Tibial nerve (tissue), 4 donors: ENCODE measurements at regions not wholly inside any gene's neighbourhood (a gene's known extent, or its start where the extent isn't known, plus 50 kb on each side); places are given as distances from the start of the nearest gene placed in this dataset.

ENCODE experiments used
- DNase-seq, 2 donors: peaks; one replicate each; pipeline ENCODE4 v3.0.0-alpha.2; 2019; ENCODE audit warnings: low spot score in 2 of 2
- H3K27ac ChIP-seq, 4 donors: fragments of 200-600 bp; sonication (generic) in 3 of 4; one replicate each; pipeline ENCODE4 v1.5.1; 2017 to 2019; ENCODE audit warnings: mild to moderate bottlenecking in 1 of 4
- H3K27me3 ChIP-seq, 2 donors: fragments of 200-600 bp; sonication (generic) in 1 of 2; one replicate each; pipeline versions ENCODE4 v1.5.1 to v1.6.0; 2017 to 2019
- H3K36me3 ChIP-seq, 3 donors: fragments of 200-600 bp; sonication (generic); one replicate each; pipeline ENCODE4 v1.5.1; 2018 to 2019
- H3K4me1 ChIP-seq, 4 donors: fragments of 200-600 bp; sonication (generic) in 3 of 4; one replicate each; pipeline ENCODE4 v1.5.1; 2017 to 2019
- H3K4me3 ChIP-seq, 4 donors: fragments of 200-600 bp; sonication (generic) in 3 of 4; one replicate each; pipeline ENCODE4 v1.5.1; 2017 to 2019; ENCODE audit warnings: mild to moderate bottlenecking in 1 of 4, moderate library complexity in 1 of 4
- H3K9me3 ChIP-seq, 4 donors: fragments of 200-600 bp; sonication (generic) in 3 of 4; one replicate each; pipeline ENCODE4 v1.5.1; 2017 to 2019
- EP300 ChIP-seq, 2 donors: sonication (generic); formaldehyde crosslinking; IDR thresholded peaks; one replicate each; pipeline ENCODE4 v1.6.1; 2017; ENCODE audit warnings: antibody characterized with exemption in 2 of 2, mild to moderate bottlenecking in 1 of 2
- POLR2A ChIP-seq, 2 donors: fragments of 450-650 bp; IDR thresholded peaks; one replicate each; pipeline ENCODE4 v1.6.1; 2017; ENCODE audit warnings: antibody characterized with exemption in 2 of 2, mild to moderate bottlenecking in 2 of 2, moderate library complexity in 2 of 2
- WGBS, 2 donors: methylation state at CpG; one replicate each; pipeline ENCODE4 v1.1.5; 2018; 5-methylcytosine and 5-hydroxymethylcytosine counted together
- TF ChIP-seq, protein P1 (sequence below), 5 experiments: fragments of 200-600 bp in 3 of 5; fragments of 450-650 bp in 2 of 5; sonication (generic) in 3 of 5; IDR thresholded peaks; one replicate each; pipeline ENCODE4 v1.5.1; 2016 to 2019; ENCODE audit warnings: antibody characterized with exemption in 5 of 5, mild to moderate bottlenecking in 3 of 5, moderate library complexity in 2 of 5

DNA sequence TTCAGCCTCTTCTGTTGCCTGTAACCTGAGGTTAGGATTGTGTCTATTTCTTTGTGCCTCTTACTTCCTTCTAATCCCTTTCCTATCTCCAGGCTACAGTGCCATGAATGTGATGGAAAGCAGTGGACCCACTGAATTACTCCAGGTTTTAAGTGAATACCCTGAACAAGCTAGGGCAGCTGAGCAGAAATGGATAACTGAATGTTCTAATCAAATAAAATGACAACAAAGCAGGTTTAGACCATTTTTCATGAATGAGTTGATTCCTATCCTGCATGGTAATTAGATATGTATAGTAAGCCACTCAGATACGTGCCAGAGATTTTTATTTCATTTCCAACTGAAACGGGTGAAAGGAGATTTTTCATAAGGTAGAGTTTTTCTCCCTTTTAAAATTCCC, 127.5 kb upstream of the ZP4 start:
- WGBS, 2 donors, result 82% methylated on average over 2 of the region's 2 CpGs
- Histone ChIP-seq H3K27me3 (no peaks in the 10 kb centered on the region), H3K9me3 (peaks cover 0 to 10% (median 0%) of the 10 kb centered on the region in 4 donors), H3K4me1 (no peaks in the 10 kb centered on the region), H3K27ac (no peak overlapping the region), H3K4me3 (no peak overlapping the region), H3K36me3 (no peaks in the 10 kb centered on the region)
- TF ChIP-seq POLR2A (IDR thresholded peaks at IDR 0.05) (no peak), EP300 (IDR thresholded peaks at IDR 0.05) (no peak)
- TF ChIP-seq, protein P1, sequence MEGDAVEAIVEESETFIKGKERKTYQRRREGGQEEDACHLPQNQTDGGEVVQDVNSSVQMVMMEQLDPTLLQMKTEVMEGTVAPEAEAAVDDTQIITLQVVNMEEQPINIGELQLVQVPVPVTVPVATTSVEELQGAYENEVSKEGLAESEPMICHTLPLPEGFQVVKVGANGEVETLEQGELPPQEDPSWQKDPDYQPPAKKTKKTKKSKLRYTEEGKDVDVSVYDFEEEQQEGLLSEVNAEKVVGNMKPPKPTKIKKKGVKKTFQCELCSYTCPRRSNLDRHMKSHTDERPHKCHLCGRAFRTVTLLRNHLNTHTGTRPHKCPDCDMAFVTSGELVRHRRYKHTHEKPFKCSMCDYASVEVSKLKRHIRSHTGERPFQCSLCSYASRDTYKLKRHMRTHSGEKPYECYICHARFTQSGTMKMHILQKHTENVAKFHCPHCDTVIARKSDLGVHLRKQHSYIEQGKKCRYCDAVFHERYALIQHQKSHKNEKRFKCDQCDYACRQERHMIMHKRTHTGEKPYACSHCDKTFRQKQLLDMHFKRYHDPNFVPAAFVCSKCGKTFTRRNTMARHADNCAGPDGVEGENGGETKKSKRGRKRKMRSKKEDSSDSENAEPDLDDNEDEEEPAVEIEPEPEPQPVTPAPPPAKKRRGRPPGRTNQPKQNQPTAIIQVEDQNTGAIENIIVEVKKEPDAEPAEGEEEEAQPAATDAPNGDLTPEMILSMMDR (IDR thresholded peaks at IDR 0.05), result no peak
- no peak for DNase-seq

DNA sequence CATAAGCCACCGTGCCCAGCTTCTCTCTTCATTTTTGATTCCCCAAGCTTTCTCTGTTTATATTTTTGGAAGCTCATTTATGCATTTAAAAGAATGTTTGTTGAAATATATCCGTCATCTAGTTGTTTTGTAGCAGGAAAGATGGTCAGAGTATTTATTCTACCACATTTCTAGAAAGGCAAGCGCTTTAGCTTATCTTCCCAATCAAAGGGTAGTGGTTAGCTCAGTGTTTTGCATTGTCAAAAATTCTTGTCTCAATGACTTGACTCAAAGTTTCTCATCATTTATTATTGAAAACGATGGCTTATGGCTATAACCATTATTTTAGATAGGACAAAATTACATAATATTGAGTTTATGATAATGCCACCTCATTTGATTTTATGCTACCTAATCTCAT, 116.1 kb upstream of the ZP4 start:
- 83 to 87% methylated on average over 4 of the region's 4 CpGs for WGBS, 2 donors
- H3K4me1 ChIP-seq, result no peaks in the 10 kb centered on the region
- TF ChIP-seq EP300 (IDR thresholded peaks at IDR 0.05) (no peak), POLR2A (IDR thresholded peaks at IDR 0.05) (no peak)
- TF ChIP-seq, protein P1 (IDR thresholded peaks at IDR 0.05), result no peak
- no peaks in the 10 kb centered on the region for H3K27me3 ChIP-seq
- no peak overlapping the region for H3K27ac ChIP-seq
- H3K36me3 ChIP-seq, result no peaks in the 10 kb centered on the region
- no peaks in the 10 kb centered on the region for H3K9me3 ChIP-seq
- no peak overlapping the region for H3K4me3 ChIP-seq
- DNase-seq, result no peak

- DNase-seq, result no peak
- TF ChIP-seq, protein P1 (IDR thresholded peaks at IDR 0.05), result no peak
- no peak for TF ChIP-seq POLR2A (IDR thresholded peaks at IDR 0.05)
- no peak for TF ChIP-seq EP300 (IDR thresholded peaks at IDR 0.05)
- Histone ChIP-seq H3K36me3 (no peaks in the 10 kb centered on the region), H3K4me3 (no peak overlapping the region), H3K27me3 (no peaks in the 10 kb centered on the region), H3K4me1 (no peaks in the 10 kb centered on the region), H3K27ac (no peak overlapping the region), H3K9me3 (no peaks in the 10 kb centered on the region)
- WGBS, 2 donors, result 82 to 84% methylated on average over 1 of the region's 1 CpG
These were observed 114.4 kb upstream of the ZP4 start for GRCh38 chr1:238005116-238005515.

GRCh38 chr1:238001818-238002217, 111.1 kb upstream of the ZP4 start:
- 53 to 63% methylated on average over 1 of the region's 1 CpG for WGBS, 2 donors

GRCh38 chr1:237999426-238000052, 108.8 kb upstream of the ZP4 start:
- H3K4me3 ChIP-seq, result no peak overlapping the region
- no peak overlapping the region for H3K27ac ChIP-seq
- 61 to 66% methylated on average over 4 of the region's 4 CpGs for WGBS, 2 donors
- H3K4me1 ChIP-seq, result no peaks in the 10 kb centered on the region
- no peaks in the 10 kb centered on the region for H3K9me3 ChIP-seq
- H3K36me3 ChIP-seq, result no peaks in the 10 kb centered on the region
- TF ChIP-seq POLR2A (IDR thresholded peaks at IDR 0.05), result no peak
- TF ChIP-seq, protein P1 (IDR thresholded peaks at IDR 0.05), result no peak
- no peak for TF ChIP-seq EP300 (IDR thresholded peaks at IDR 0.05)
- DNase-seq, result no peak
- H3K27me3 ChIP-seq, result no peaks in the 10 kb centered on the region

More at GRCh38 chr1:238001818-238002217, 111.1 kb upstream of the ZP4 start:
- H3K4me3 ChIP-seq, result no peak overlapping the region
- no peak overlapping the region for H3K27ac ChIP-seq
- H3K36me3 ChIP-seq, result no peaks in the 10 kb centered on the region
- no peak for DNase-seq
- H3K27me3 ChIP-seq, result no peaks in the 10 kb centered on the region
- H3K4me1 ChIP-seq, result no peaks in the 10 kb centered on the region
- TF ChIP-seq EP300 (IDR thresholded peaks at IDR 0.05), result no peak
- no peaks in the 10 kb centered on the region for H3K9me3 ChIP-seq

- Histone ChIP-seq H3K4me3 (no peak overlapping the region), H3K4me1 (no peaks in the 10 kb centered on the region), H3K36me3 (no peaks in the 10 kb centered on the region), H3K27me3 (no peaks in the 10 kb centered on the region), H3K27ac (no peak overlapping the region), H3K9me3 (no peaks in the 10 kb centered on the region)
- DNase-seq, result no peak
- 40% methylated on average over 4 of the region's 4 CpGs for WGBS, 2 donors
- TF ChIP-seq EP300 (IDR thresholded peaks at IDR 0.05), result no peak
- no peak for TF ChIP-seq POLR2A (IDR thresholded peaks at IDR 0.05)
- TF ChIP-seq, protein P1 (IDR thresholded peaks at IDR 0.05), result no peak
These were observed 107.9 kb upstream of the ZP4 start for GRCh38 chr1:237998581-237998980.
